HL-60 (cell line): ENCODE measurements at regions not wholly inside any gene's neighbourhood (a gene's known extent, or its start where the extent isn't known, plus 50 kb on each side); places are given as distances from the start of the nearest gene placed in this dataset.

ENCODE experiments used
- DNase-seq, 2 experiments: peaks; one replicate each; pipeline ENCODE4 v3.0.0-alpha.2; 2010 to 2020; ENCODE audit warnings: low read depth in 1 of 2, low spot score in 1 of 2
- H3K27ac ChIP-seq: fragments of 250-450 bp; sonication (Bioruptor Pico); replicated peaks from 2 replicates; pipeline ENCODE4 v1.5.1; 2020; ENCODE audit warnings: mild to moderate bottlenecking, moderate library complexity
- H3K27me3 ChIP-seq: fragments of 250-450 bp; sonication (Bioruptor Pico); 2 replicates; pipeline ENCODE4 v1.5.1; 2021; ENCODE audit warnings: mild to moderate bottlenecking, moderate library complexity; ENCODE audit not compliant: insufficient read depth, poor library complexity, severe bottlenecking
- H3K4me3 ChIP-seq: replicated peaks from 2 replicates; pipeline ENCODE4 v1.5.1; 2011; ENCODE audit warnings: mild to moderate bottlenecking, control low read depth, low read length; ENCODE audit not compliant: insufficient read depth
- GABPA ChIP-seq: IDR thresholded peaks from 2 replicates; pipeline ENCODE4 v1.6.1; 2012; ENCODE audit warnings: low read depth
- POLR2AphosphoS5 ChIP-seq: IDR thresholded peaks from 2 replicates; pipeline ENCODE4 v1.6.1; 2012; ENCODE audit warnings: low read depth
- SPI1 ChIP-seq: IDR thresholded peaks from 2 replicates; pipeline ENCODE4 v1.6.1; 2012; ENCODE audit warnings: low read depth, mild to moderate bottlenecking, borderline replicate concordance
- TF ChIP-seq, protein P1 (sequence below): IDR thresholded peaks from one replicate; pipeline ENCODE4 v1.5.1; 2011; ENCODE audit warnings: low read length, control low read depth, inconsistent platforms; ENCODE audit not compliant: insufficient read depth
- TF ChIP-seq, protein P2 (sequence below): IDR thresholded peaks from 2 replicates; pipeline ENCODE4 v1.6.1; 2012; ENCODE audit warnings: low read depth; ENCODE audit not compliant: insufficient replicate concordance

DNA sequence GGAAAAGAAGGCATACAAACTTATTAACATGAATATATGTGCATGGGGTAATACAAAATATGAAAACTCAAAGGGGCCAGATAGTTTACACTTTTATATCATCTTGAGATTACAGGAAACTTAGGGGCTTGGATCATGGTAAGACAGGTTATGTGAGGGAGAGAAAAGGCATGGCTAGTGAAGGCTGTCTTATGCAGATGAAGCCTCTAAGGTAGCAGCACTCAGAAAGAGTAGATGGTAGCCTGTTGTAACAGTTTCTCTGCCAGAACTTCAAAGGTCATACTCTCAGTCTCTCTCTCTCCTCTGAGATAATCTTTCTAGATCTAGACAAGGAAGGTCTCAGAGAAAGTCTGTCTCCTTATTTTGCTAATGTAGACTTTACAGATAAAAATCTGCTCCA, 57.2 kb upstream of the FGF10 start:
- Histone ChIP-seq H3K27ac (no peak overlapping the region), H3K27me3 (no peaks in the 10 kb centered on the region), H3K4me3 (no peak overlapping the region)
- no peak for TF ChIP-seq POLR2AphosphoS5
- TF ChIP-seq, protein P1, sequence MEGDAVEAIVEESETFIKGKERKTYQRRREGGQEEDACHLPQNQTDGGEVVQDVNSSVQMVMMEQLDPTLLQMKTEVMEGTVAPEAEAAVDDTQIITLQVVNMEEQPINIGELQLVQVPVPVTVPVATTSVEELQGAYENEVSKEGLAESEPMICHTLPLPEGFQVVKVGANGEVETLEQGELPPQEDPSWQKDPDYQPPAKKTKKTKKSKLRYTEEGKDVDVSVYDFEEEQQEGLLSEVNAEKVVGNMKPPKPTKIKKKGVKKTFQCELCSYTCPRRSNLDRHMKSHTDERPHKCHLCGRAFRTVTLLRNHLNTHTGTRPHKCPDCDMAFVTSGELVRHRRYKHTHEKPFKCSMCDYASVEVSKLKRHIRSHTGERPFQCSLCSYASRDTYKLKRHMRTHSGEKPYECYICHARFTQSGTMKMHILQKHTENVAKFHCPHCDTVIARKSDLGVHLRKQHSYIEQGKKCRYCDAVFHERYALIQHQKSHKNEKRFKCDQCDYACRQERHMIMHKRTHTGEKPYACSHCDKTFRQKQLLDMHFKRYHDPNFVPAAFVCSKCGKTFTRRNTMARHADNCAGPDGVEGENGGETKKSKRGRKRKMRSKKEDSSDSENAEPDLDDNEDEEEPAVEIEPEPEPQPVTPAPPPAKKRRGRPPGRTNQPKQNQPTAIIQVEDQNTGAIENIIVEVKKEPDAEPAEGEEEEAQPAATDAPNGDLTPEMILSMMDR = no peak
- TF ChIP-seq, protein P2, sequence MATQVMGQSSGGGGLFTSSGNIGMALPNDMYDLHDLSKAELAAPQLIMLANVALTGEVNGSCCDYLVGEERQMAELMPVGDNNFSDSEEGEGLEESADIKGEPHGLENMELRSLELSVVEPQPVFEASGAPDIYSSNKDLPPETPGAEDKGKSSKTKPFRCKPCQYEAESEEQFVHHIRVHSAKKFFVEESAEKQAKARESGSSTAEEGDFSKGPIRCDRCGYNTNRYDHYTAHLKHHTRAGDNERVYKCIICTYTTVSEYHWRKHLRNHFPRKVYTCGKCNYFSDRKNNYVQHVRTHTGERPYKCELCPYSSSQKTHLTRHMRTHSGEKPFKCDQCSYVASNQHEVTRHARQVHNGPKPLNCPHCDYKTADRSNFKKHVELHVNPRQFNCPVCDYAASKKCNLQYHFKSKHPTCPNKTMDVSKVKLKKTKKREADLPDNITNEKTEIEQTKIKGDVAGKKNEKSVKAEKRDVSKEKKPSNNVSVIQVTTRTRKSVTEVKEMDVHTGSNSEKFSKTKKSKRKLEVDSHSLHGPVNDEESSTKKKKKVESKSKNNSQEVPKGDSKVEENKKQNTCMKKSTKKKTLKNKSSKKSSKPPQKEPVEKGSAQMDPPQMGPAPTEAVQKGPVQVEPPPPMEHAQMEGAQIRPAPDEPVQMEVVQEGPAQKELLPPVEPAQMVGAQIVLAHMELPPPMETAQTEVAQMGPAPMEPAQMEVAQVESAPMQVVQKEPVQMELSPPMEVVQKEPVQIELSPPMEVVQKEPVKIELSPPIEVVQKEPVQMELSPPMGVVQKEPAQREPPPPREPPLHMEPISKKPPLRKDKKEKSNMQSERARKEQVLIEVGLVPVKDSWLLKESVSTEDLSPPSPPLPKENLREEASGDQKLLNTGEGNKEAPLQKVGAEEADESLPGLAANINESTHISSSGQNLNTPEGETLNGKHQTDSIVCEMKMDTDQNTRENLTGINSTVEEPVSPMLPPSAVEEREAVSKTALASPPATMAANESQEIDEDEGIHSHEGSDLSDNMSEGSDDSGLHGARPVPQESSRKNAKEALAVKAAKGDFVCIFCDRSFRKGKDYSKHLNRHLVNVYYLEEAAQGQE = no peak
- TF ChIP-seq GABPA = no peak
- no peak for TF ChIP-seq SPI1
- DNase-seq = no peak

DNA sequence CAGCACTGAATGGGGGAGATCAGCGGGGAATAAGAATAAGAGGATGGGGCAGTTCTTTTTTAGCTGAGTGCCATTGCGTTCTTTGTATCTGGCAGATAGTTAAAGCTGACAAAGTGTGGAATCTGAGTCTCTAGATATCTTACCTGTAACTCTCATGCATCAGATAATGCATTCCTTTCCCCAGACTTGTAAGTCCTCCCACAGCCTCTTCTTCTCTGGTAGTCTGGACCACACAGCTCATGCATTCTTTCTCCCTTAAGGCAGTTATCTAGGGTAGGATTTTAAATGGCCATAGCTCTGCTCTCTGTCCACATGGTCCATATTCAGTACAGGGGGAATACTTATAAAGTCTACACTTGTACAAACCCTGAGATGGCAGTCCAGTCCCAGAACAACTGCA, 54.0 kb upstream of the FGF10 start:
- Histone ChIP-seq H3K27me3 (no peaks in the 10 kb centered on the region), H3K27ac (no peak overlapping the region), H3K4me3 (no peak overlapping the region)
- TF ChIP-seq, protein P2 = no peak
- TF ChIP-seq POLR2AphosphoS5 = no peak
- TF ChIP-seq, protein P1 = no peak
- no peak for TF ChIP-seq GABPA
- no peak for TF ChIP-seq SPI1
- DNase-seq = no peak

DNA sequence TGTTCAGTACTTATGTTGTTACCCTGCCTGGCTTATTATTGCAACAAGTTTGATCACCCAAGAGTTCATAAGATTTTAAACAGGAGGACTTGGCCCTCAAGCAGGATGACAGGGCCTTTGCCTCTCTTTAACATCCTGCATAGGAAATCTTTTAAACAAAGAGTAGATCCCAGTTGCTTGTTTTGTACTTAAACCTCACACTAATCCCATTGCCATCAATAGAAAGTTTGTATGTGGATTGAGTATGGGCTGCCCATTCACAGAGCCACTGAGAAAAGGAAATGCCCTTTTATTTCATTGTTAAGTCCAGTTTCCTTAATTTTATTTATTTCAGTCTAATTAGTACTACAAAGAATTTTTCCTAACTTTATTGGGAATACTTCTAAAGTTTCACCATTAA, 52.2 kb upstream of the FGF10 start:
- no peak for DNase-seq
- no peak for TF ChIP-seq SPI1
- no peaks in the 10 kb centered on the region for H3K27me3 ChIP-seq
- no peak overlapping the region for H3K27ac ChIP-seq
- no peak overlapping the region for H3K4me3 ChIP-seq

DNA sequence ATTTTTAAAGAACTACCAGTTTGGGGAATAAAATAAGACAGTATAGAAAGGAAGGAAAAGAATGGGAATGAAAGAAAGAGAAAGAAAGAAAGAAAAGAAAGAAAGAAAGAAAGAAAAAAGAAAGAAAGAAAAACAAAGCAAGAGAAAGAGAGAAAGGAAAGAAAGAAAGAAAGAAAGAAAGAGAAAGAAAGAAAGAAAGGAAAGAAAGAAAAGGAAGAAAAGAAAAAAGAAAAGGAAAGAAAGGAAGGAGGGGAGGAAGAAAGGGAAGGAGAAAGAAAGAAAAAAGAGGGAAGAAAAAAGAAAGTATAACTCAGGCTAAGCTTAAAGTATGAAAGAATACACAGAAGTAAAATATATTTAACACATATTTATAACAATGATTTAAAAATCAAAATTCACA, 51.0 kb upstream of the FGF10 start:
- no peak overlapping the region for H3K4me3 ChIP-seq

More for the DNA sequence above, 51.0 kb upstream of the FGF10 start:
- Histone ChIP-seq H3K27ac (no peak overlapping the region), H3K27me3 (no peaks in the 10 kb centered on the region)
- no peak for TF ChIP-seq SPI1
- no peak for TF ChIP-seq POLR2AphosphoS5
- TF ChIP-seq, protein P2 = no peak
- TF ChIP-seq, protein P1 = no peak
- no peak for TF ChIP-seq GABPA
- DNase-seq = no peak
